ENCODE measurements at regions not wholly inside any gene's neighbourhood (a gene's known extent, or its start where the extent isn't known, plus 50 kb on each side); places are given as distances from the start of the nearest gene placed in this dataset.

DNA sequence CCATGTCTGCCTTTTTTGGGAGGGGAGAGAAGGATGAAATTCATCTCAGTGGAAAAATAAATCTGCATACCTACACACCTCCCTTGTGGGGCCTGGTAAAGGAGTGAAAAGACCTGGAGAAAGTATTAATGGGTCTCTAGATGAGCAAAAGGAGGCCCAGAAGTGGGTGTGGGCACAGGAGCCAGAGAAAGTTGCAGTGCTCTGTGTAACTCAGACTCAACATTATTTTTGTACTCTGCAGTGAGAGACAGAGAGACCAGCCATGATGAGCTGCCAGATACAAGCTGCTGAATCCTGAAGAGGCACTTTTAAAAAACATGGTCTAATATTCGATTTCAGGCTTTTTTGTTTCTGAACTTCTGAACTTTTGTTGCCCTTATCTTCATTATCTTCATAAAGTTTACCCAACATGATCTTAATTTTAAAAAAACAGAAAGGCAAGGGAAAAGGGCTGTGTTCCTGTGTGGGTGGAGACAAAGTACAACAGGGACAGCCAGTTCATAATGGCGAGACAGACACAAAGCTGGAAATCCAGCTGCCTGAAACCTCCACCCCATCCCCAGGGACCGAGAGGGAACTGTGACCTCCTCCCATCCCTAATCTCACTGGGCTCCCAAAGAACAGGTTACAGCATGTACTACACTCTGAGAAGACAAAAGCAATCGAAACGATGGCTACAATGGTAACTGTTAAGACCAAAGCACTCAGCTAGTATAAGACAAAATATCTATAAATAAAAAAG lies 77.2 kb downstream of the KLF12 start:
- TF ChIP-seq EZH2 (IDR thresholded peaks at IDR 0.05; ENCODE audit: borderline replicate concordance, insufficient read depth, low read length, poor library complexity, severe bottlenecking) (no peak), POLR2AphosphoS5 (IDR thresholded peaks at IDR 0.05) (no peak), EP300 (conservative IDR thresholded peaks at IDR 0.05; ENCODE audit: poor library complexity, severe bottlenecking) (no peak)
- TF ChIP-seq, protein P1, sequence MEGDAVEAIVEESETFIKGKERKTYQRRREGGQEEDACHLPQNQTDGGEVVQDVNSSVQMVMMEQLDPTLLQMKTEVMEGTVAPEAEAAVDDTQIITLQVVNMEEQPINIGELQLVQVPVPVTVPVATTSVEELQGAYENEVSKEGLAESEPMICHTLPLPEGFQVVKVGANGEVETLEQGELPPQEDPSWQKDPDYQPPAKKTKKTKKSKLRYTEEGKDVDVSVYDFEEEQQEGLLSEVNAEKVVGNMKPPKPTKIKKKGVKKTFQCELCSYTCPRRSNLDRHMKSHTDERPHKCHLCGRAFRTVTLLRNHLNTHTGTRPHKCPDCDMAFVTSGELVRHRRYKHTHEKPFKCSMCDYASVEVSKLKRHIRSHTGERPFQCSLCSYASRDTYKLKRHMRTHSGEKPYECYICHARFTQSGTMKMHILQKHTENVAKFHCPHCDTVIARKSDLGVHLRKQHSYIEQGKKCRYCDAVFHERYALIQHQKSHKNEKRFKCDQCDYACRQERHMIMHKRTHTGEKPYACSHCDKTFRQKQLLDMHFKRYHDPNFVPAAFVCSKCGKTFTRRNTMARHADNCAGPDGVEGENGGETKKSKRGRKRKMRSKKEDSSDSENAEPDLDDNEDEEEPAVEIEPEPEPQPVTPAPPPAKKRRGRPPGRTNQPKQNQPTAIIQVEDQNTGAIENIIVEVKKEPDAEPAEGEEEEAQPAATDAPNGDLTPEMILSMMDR (IDR thresholded peaks at IDR 0.05; ENCODE audit: poor library complexity, severe bottlenecking), result no peak

Measured in neural cell (in vitro differentiated cells).